ENCODE measurements at regions not wholly inside any gene's neighbourhood (a gene's known extent, or its start where the extent isn't known, plus 50 kb on each side); places are given as distances from the start of the nearest gene placed in this dataset.
"Not testable (repeated sequence)": the region's sequence is repeated elsewhere in the genome, so short reads cannot be mapped to it uniquely, and the experiment has no call there.

DNA sequence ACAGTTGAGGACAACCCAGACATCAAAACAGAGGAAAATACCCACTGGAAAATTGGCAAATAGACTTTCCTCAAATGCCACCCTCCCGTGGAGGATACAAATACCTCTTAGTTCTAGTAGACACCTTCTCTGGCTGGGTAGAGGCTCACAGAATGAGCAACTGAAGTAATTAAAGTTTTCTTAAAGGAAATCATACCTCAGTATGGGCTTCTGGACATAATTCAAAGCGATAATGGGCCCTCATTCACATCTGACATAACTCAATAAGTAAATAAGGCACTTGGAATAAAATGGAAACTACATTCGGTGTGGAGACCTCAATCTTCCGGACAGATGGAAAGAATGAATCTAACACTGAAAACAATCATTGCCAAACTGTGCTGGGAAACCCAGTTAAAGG, 115.2 kb upstream of the PLCL2 start:
- no peak for DNase-seq (ENCODE audit: low spot score)

- DNase-seq (ENCODE audit: low spot score), result no peak
Measured at GRCh38 chr3:16770021-16770420, 114.7 kb upstream of the PLCL2 start.

DNA sequence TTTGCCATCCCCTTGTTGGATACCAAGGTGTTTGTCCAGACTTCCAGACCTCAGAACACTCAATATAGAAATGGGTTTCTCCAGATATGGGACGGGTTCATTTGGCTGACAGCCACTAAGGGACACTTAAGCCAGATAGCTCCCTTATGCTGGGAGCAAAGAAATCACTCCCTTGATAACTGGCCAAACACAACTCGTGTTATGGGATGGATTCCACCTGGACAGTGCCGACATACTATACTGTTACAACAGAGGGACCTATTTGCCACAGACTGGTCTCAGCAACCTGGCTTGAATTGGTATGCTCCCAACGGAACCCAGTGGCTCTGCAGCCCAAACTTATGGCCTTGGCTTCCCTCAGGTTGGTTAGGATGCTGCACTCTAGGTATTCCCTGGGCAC, 114.0 kb upstream of the PLCL2 start:
- DNase-seq (ENCODE audit: low spot score), result no peak

DNA sequence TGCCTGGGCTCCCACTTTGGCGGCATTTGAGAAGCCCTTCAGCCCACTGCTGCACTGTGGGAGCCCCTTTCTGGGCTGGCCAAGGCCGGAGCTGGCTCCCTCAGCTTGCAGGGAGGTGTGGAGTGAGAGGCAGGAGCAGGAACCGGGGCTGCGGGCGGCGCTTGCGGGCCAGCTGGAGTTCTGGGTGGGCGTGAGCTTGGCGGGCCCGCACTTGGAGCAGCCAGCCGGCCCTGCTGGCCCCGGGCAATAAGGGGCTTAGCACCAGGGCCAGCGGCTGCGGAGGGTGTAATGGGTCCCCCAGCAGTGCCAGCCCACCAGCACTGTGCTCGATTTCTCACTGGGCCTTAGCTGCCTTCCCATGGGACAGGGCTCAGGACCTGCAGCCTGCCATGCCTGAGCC, 111.2 kb upstream of the PLCL2 start:
- not testable (repeated sequence) for DNase-seq (ENCODE audit: low spot score)

- not testable (repeated sequence) for DNase-seq (ENCODE audit: low spot score)
Measured at GRCh38 chr3:16774536-16774935, 110.2 kb upstream of the PLCL2 start.

DNA sequence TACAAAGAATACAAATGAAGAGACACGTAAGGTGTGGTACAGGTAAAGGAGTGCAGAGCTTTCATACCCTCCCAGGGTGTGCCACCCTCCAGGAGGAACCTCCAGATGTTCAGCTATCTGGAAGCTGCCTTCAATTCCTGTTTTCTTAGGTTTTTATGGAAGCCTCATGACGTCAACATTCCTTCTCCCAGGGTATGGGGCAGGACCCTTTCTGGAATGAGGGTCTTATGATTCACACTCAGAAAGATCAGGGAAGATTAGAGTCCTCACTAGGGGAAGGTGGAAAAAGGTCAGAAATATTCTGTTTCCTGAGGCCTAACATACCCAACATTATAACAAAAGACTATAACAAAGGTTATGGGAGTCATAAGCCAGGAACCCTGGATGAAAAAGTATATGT, 99.8 kb upstream of the PLCL2 start:
- no peak for DNase-seq (ENCODE audit: low spot score)

DNA sequence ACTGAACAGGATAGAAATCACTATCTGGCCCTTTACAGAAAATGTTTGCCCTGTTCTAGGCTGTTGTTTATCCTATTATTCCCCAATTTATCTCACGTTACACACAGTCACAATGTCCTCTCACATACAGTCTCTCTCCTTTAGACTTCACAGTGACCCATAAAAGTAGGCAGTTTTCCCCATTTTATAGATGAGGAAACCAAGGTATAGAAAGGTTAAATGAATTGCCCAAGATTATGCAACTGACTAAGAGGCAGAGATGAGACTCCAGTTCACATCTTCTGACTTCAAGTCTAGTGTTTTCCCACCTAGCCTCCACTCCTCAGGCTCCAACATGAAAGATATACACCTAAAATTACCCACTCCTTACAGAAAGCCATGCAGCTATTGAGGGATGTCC, 99.3 kb upstream of the PLCL2 start:
- no peak for DNase-seq (ENCODE audit: low spot score)

DNA sequence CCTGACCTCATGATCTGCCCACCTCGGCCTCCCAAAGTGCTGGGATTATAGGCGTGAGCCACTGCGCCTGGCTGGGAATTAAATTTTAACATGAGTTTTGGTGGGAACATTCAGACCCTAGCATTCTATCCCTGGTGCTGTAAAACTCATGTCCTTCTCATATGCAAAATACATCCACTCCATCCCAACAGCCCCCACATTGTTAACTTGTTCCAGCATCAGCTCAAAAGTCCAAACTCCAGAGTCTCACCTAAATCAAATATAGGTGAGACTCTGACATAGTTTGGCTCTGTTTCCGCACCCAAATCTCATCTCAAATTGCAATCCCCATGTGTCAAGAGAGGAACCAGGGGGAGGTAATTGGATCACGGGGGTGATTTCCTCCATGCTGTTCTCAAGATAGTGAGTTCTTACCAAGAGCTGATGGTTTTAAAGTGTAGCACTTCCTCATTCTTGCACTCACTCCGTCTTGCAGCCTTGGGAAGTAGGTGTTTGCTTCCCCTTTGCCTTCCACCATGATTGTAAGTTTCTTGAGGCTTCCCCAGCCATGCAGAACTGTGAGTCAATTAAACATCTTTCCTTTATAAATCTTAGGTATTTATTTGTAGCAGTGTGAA, 96.2 kb upstream of the PLCL2 start:
- no peak for DNase-seq (ENCODE audit: low spot score)

DNA sequence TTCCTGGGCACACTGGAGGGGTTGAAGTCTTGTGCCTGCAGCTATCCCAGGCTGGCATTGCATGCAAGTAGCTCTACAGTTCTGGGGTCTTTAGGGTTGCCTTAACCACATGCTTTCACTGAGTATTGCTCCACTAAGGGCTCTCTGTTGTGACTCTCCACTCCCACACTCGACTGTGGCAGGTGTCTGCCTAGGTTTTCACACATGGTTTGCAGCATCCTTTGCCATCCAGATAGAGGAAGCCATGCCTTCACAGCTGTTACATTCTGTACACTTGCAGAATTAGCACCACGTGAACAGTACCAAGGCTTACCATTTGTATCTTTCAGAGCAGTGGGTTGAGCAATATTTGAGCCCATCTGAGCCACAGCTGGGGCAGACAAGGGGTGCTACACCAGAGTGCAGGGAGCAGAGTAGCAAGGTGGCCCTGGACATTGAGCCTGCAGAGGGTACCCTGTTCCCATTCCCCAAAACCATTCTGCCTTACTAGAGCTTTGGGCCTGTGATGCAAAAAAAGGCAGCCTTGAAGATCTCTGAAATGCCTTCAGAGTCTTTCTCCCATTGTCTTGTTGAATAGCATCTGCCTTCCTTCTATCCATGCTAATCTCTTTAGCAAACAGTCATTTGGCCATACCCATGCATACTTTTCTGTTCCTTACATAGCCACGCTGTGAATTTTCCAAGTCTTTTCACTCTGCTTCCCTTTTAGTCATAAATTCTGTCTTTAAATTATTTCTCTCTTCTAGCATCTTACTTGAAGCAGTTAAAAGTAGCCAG, 95.2 kb upstream of the PLCL2 start:
- DNase-seq (ENCODE audit: low spot score), result no peak

GRCh38 chr3:16790432-16791400, 94.0 kb upstream of the PLCL2 start:
- no peak for DNase-seq (ENCODE audit: low spot score)

DNA sequence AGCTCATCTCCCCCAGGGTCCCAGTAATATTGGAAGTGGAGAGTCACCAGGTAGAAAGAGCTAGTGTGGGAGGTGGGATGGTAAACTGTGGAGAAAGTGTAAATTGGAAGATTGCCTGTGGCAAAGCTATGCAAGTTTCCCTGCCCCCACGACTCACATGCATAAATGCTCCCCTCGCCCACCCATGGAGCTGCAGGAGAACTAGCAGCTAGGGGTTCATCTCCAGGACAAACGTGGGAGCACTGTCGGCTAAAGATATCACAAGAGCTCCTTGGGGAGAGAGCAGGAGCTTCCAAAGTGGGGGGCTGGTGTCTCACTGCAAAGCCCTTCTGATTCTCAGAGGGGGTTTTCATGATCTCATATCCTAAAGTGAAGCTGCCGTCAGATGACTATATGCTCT, 91.4 kb upstream of the PLCL2 start:
- no peak for DNase-seq (ENCODE audit: low spot score)

DNA sequence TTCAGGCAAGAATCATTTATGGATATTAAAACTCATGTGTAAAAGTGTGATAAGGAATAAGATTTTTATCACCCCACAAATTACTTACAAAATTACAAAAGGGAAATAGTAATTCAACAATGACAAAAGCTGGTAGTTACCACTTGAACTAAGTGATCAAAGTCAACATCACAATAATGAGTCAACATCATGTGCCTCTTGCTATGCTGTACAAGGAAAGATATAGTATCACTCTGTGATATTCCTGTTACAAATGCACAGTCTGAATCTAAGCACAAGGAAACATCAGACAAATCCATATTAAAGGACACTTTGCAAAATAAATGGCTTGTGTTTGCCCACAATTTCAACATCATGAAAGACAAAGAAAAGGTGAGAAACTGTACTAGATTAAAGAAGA, 90.5 kb upstream of the PLCL2 start:
- no peak for DNase-seq (ENCODE audit: low spot score)

GRCh38 chr3:16795581-16795980, 89.2 kb upstream of the PLCL2 start:
- no peak for DNase-seq (ENCODE audit: low spot score)

GRCh38 chr3:16797831-16798230, 86.9 kb upstream of the PLCL2 start:
- DNase-seq (ENCODE audit: low spot score), result no peak

DNA sequence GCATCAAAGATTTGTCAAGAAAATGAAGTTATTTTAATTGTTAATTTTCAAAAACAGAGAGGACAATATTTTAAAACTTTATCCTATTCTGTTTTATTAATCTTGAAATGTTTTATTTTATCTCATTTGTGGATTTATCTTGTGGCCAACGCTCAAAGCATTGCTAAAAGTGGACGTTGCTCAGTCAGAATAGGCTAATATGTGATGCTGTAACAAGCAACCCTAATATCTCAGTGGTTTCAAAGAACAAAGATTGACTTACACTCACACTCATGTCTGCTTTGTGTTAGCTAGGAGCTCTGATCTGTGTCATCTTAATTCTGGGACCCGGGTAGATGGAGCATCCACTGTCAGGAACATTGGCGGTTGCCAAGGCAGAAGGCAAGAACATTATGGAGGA, 86.0 kb upstream of the PLCL2 start:
- DNase-seq (ENCODE audit: low spot score), result no peak

DNA sequence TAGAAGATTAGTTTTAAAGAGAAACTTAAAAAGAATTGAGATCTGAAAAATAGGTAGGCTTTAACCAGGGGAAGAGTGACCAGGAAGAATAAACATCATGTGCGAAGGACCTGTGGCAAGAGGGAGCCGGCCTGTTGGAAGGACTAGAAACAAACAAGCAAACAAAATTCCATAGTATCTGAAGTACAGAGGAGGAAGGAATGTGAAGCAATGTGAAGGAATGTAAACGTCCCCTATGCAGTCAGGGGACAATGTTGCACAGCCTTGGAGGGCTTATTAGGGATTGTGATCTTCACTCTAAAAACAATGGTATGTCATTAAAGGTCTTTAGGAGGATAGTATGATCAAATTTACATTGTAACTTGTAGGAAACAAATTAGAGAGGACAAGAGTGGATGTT, 84.4 kb upstream of the PLCL2 start:
- DNase-seq (ENCODE audit: low spot score), result no peak

DNA sequence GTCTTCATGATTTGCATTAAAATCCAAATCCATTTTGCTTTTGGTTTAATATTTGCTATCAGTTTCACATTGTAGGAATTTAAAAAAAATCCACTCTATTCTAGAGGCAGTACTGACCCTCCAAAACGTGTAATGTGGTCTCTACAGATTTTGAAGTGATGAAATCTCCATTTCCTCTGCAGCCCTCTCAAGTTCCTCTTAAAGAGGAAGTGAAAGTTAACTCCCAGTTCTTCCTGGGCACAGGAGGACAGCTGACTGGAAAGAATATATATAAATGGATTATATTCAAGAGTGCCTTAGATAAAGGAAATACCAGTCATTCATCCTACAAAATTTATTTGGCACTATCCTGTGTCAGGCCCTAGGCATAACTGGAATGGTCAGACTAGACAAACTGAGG, 83.5 kb upstream of the PLCL2 start:
- no peak for DNase-seq (ENCODE audit: low spot score)

- DNase-seq (ENCODE audit: low spot score), result peak; percentile 69
Measured at GRCh38 chr3:16801698-16802097, 83.1 kb upstream of the PLCL2 start.

- DNase-seq (ENCODE audit: low spot score), result no peak
Measured at GRCh38 chr3:16802389-16802788, 82.4 kb upstream of the PLCL2 start.

- DNase-seq (ENCODE audit: low spot score), result peak; percentile 36
Measured at GRCh38 chr3:16803019-16803418, 81.7 kb upstream of the PLCL2 start.

DNA sequence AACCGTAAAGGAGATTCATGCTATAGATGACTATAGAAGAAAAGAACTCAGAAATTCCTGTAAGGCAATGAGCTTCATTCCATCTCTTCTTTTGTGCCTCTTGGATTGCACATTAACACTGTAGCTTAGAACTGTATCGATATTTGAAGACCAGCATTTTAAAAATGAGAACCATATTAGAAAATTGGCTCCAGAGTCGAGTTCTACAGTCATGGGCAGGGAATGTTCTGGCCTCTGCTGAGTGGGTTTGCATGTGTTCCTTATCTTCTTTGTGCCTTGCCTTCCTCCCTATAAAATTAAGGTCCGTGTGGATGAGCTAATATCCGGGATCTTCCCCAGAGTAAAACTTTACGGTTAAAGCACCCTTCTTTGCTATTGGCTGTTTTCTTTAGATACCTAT, 77.4 kb upstream of the PLCL2 start:
- no peak for DNase-seq (ENCODE audit: low spot score)

DNA sequence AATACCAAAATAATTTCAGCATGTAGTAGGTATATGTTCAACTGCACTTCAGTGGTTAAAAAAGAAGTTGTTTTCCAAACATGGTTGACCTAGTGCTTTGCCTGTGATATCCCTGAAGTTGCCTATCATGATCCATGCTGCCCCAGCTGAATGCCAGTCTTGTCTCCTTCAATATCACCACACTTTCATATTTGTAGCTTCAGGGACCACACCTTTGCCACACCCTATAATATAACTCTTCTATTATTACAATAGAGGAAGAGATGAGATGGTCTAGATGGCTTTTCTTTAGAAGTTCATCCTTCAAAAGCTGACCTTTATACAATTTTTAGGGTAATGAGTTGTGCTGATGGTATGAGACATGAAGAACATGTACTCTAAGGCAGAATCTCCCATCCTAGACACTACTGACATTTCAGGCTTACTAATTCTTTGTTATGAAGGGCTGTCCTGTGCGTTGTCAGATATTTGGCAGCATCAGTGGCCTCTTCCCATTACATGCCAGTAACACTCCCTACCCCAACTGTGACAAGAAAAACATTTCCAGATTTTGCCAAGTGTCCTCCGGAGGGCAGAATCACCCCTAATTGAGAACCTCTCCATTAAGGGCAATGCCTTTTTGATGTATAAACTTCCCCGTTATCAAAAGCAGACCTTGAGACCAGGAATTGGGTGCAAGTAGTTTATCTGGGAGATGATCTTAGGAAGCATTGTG, 76.2 kb upstream of the PLCL2 start:
- no peak for DNase-seq (ENCODE audit: low spot score)
